KMS-11 (cell line): ENCODE measurements at regions not wholly inside any gene's neighbourhood (a gene's known extent, or its start where the extent isn't known, plus 50 kb on each side); places are given as distances from the start of the nearest gene placed in this dataset.

Experiments
- H2AFZ ChIP-seq: fragments of 200-600 bp; sonication (generic); 2 replicates; pipeline ENCODE4 v1.6.1; 2016; ENCODE audit warnings: antibody characterized with exemption, mixed run types, low read depth
- H3K27ac ChIP-seq: fragments of 200-600 bp; sonication (generic); 2 replicates; pipeline ENCODE4 v1.6.1; 2016; ENCODE audit warnings: mild to moderate bottlenecking, mixed run types
- H3K27me3 ChIP-seq: fragments of 200-600 bp; sonication (generic); 2 replicates; pipeline ENCODE4 v1.6.1; 2017; ENCODE audit warnings: mild to moderate bottlenecking, low read depth, mixed run types, moderate library complexity; ENCODE audit not compliant: insufficient read depth
- H3K36me3 ChIP-seq: fragments of 200-600 bp; sonication (generic); 2 replicates; pipeline ENCODE4 v1.6.1; 2017; ENCODE audit warnings: mild to moderate bottlenecking, mixed run types; ENCODE audit not compliant: insufficient read depth
- H3K4me1 ChIP-seq: fragments of 200-600 bp; sonication (generic); 2 replicates; pipeline ENCODE4 v1.6.1; 2016; ENCODE audit warnings: mild to moderate bottlenecking, low read depth, mixed run types; ENCODE audit not compliant: poor library complexity, severe bottlenecking
- H3K4me2 ChIP-seq: fragments of 200-600 bp; sonication (generic); 2 replicates; pipeline ENCODE4 v1.7.0; 2016; ENCODE audit warnings: mild to moderate bottlenecking, mixed run types
- H3K4me3 ChIP-seq: fragments of 200-600 bp; sonication (generic); IDR thresholded peaks from 2 replicates; pipeline ENCODE4 v1.6.1; 2017; ENCODE audit warnings: low read depth, low read length, mixed read lengths; ENCODE audit not compliant: insufficient read depth
- H3K79me2 ChIP-seq: fragments of 200-600 bp; sonication (generic); 2 replicates; pipeline ENCODE4 v1.6.1; 2016; ENCODE audit warnings: low read depth, mixed run types; ENCODE audit not compliant: insufficient read depth
- H3K9ac ChIP-seq: fragments of 200-600 bp; sonication (generic); 2 replicates; pipeline ENCODE4 v1.6.1; 2016; ENCODE audit warnings: mild to moderate bottlenecking, mixed run types
- H4K20me1 ChIP-seq: fragments of 200-600 bp; sonication (generic); 2 replicates; pipeline ENCODE4 v1.6.1; 2016; ENCODE audit warnings: mild to moderate bottlenecking, mixed run types; ENCODE audit not compliant: insufficient read depth
- TF ChIP-seq, protein P1 (sequence below): fragments of 200-600 bp; sonication (generic); conservative IDR thresholded peaks from 2 replicates; pipeline ENCODE4 v1.6.1; 2017; ENCODE audit warnings: low read depth, mild to moderate bottlenecking, antibody characterized with exemption, low read length, moderate library complexity, mixed read lengths

DNA sequence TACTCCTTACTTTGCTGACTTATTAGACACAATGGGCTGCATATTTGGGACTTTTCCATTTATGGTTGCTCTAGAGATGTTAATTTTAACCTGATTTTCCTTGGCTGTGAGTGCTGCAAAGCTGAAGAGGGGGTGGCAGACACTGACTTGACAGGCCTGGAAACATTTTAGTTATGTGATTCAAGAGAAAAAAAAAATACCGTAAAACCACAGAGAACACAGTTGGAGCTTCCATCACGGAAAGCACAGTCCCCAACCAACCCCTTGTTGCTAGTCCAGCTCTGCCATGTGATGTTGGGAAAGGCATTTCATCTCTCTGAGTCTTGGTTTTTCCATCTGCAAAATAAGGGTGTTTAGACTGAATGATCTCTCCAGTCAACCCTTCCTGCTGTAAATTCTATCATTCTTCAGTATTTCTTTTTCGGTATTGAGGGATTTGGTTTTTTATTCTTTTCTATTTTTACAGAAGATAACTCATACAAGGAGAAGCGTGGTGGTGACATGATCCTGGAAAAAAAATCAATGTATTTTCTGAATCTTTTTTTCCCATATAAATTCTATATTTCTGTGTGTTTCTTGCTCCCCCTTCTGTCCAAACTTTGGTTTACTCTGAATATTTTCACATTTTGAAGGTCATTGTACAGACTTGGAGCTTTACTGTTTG lies 246.1 kb downstream of the REEP3 start:
- no peaks in the 10 kb centered on the region for H3K36me3 ChIP-seq
- TF ChIP-seq, protein P1, sequence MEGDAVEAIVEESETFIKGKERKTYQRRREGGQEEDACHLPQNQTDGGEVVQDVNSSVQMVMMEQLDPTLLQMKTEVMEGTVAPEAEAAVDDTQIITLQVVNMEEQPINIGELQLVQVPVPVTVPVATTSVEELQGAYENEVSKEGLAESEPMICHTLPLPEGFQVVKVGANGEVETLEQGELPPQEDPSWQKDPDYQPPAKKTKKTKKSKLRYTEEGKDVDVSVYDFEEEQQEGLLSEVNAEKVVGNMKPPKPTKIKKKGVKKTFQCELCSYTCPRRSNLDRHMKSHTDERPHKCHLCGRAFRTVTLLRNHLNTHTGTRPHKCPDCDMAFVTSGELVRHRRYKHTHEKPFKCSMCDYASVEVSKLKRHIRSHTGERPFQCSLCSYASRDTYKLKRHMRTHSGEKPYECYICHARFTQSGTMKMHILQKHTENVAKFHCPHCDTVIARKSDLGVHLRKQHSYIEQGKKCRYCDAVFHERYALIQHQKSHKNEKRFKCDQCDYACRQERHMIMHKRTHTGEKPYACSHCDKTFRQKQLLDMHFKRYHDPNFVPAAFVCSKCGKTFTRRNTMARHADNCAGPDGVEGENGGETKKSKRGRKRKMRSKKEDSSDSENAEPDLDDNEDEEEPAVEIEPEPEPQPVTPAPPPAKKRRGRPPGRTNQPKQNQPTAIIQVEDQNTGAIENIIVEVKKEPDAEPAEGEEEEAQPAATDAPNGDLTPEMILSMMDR: peak; percentile 58
- H3K4me1 ChIP-seq: peaks cover 6% of the 10 kb centered on the region
- no peak overlapping the region for H3K27ac ChIP-seq
- H3K27me3 ChIP-seq: no peaks in the 10 kb centered on the region
- H3K79me2 ChIP-seq: no peaks in the 10 kb centered on the region
- no peaks in the 10 kb centered on the region for H4K20me1 ChIP-seq
- H3K4me3 ChIP-seq: no peak overlapping the region
- no peak overlapping the region for H3K9ac ChIP-seq
- H2AFZ ChIP-seq: no peak overlapping the region
- no peak overlapping the region for H3K4me2 ChIP-seq

DNA sequence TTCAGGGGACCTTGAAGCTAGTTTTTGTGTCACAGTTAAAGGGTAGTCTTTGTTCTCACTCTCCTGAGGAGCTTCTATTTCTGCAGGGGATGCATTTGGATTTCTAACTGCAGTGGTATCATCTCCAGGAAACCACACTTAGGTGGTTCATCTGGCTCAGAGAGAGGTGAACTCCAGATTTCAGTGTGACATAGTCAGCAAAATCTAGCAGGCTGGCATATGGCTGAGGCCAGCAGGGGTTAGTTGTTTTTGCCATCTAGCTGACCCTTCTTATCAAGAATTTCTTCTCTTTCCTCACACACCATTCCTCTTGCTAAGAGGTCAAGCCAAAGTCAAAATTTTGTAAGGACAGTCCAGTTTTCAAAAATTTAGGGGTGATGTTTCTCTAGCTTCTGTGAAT lies 248.2 kb downstream of the REEP3 start:
- Histone ChIP-seq H3K9ac (no peak overlapping the region), H3K79me2 (no peaks in the 10 kb centered on the region), H3K4me2 (no peak overlapping the region), H4K20me1 (no peaks in the 10 kb centered on the region), H3K27ac (no peak overlapping the region), H3K4me3 (no peak overlapping the region), H2AFZ (no peak overlapping the region), H3K4me1 (peaks cover 6% of the 10 kb centered on the region), H3K27me3 (no peaks in the 10 kb centered on the region), H3K36me3 (no peaks in the 10 kb centered on the region)
- TF ChIP-seq, protein P1: no peak

DNA sequence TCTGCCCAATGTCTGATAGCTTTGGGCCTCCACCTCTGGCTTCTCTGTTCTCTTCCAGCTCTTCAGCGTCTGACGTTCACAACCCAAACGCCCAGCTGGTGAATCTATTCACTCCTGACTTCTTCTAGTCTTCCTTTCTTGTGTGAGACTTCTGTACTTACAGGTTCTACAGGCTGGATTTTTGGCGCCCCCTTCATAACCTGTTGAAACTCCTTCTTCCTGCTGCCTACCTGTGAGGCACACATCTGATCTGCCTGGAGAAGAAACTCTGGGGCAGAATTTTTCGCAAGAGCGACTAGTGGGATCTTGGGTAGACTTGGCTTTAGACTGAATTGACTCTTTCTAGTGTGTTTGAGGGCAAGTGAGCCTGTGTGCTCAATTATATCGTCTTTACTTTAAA lies 249.3 kb downstream of the REEP3 start:
- no peak overlapping the region for H3K4me2 ChIP-seq
- H3K4me1 ChIP-seq: peaks cover 6% of the 10 kb centered on the region
- no peak overlapping the region for H3K4me3 ChIP-seq
- no peak overlapping the region for H3K9ac ChIP-seq
- TF ChIP-seq, protein P1: no peak
- H2AFZ ChIP-seq: no peak overlapping the region
- no peak overlapping the region for H3K27ac ChIP-seq
- no peaks in the 10 kb centered on the region for H3K79me2 ChIP-seq
- H3K36me3 ChIP-seq: no peaks in the 10 kb centered on the region
- no peaks in the 10 kb centered on the region for H4K20me1 ChIP-seq
- no peaks in the 10 kb centered on the region for H3K27me3 ChIP-seq

DNA sequence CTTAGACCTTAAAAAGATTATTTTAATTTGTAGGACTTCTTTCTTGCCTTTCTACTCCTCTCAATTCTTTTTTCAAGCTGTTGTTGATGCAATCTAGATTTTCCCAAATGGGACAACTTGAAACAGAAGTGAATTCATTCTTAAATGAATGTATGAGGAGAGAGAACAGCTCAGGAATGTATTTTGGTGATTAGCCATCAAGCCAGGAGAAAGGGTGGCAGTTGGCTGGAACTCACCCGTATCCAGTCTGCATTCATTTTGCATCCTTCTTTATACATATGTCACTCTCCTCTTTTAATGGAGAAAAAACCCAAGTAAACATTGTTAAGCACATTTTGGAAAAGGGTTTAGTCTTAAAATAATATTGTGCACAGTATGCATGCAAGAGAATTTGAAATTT lies 251.3 kb downstream of the REEP3 start:
- H3K4me2 ChIP-seq: no peak overlapping the region
- no peaks in the 10 kb centered on the region for H4K20me1 ChIP-seq
- H3K4me3 ChIP-seq: no peak overlapping the region
- TF ChIP-seq, protein P1: no peak
- H3K4me1 ChIP-seq: peaks cover 6% of the 10 kb centered on the region
- H3K9ac ChIP-seq: no peak overlapping the region
- no peaks in the 10 kb centered on the region for H3K79me2 ChIP-seq
- H3K36me3 ChIP-seq: no peaks in the 10 kb centered on the region
- no peak overlapping the region for H2AFZ ChIP-seq
- no peaks in the 10 kb centered on the region for H3K27me3 ChIP-seq
- no peak overlapping the region for H3K27ac ChIP-seq
